ENCODE measurements at regions not wholly inside any gene's neighbourhood (a gene's known extent, or its start where the extent isn't known, plus 50 kb on each side); places are given as distances from the start of the nearest gene placed in this dataset.

- DNase-seq, result no peak
Measured at GRCh38 chr3:162764051-162764807, 1267.6 kb downstream of the OTOL1 start.

- DNase-seq, result no peak
Measured at GRCh38 chr3:162764808-162765071, 1268.1 kb downstream of the OTOL1 start.

- no peak for DNase-seq
Measured at GRCh38 chr3:162765524-162765923, 1268.9 kb downstream of the OTOL1 start.

GRCh38 chr3:162769564-162769963 lies 1273.0 kb downstream of the OTOL1 start:
- no peak for DNase-seq

- no peak for DNase-seq
Measured at GRCh38 chr3:162770551-162770950, 1273.9 kb downstream of the OTOL1 start.

- DNase-seq, result no peak
Measured at GRCh38 chr3:162774613-162775100, 1278.0 kb downstream of the OTOL1 start.

- no peak for DNase-seq
Measured at GRCh38 chr3:162776148-162776547, 1279.5 kb downstream of the OTOL1 start.

GRCh38 chr3:162777118-162777517 lies 1280.5 kb downstream of the OTOL1 start:
- no peak for DNase-seq

GRCh38 chr3:162780313-162780712 lies 1283.7 kb downstream of the OTOL1 start:
- no peak for DNase-seq

- DNase-seq, result no peak
Measured at GRCh38 chr3:162799910-162800309, 1303.3 kb downstream of the OTOL1 start.

- DNase-seq, result no peak
Measured at GRCh38 chr3:162802228-162802965, 1305.8 kb downstream of the OTOL1 start.

- no peak for DNase-seq
Measured at GRCh38 chr3:162810776-162811175, 1314.2 kb downstream of the OTOL1 start.

- DNase-seq, result no peak
Measured at GRCh38 chr3:162842549-162843216, 1346.1 kb downstream of the OTOL1 start.

- no peak for DNase-seq
Measured at GRCh38 chr3:162845918-162846317, 1349.3 kb downstream of the OTOL1 start.

- no peak for DNase-seq
Measured at GRCh38 chr3:162847511-162847910, 1350.9 kb downstream of the OTOL1 start.

GRCh38 chr3:162863579-162863978 lies 1367.0 kb downstream of the OTOL1 start:
- DNase-seq, result no peak

- no peak for DNase-seq
Measured at GRCh38 chr3:162865466-162865865, 1368.9 kb downstream of the OTOL1 start.

- no peak for DNase-seq
Measured at GRCh38 chr3:162879021-162879562, 1382.5 kb downstream of the OTOL1 start.

GRCh38 chr3:162884373-162884772 lies 1387.8 kb downstream of the OTOL1 start:
- no peak for DNase-seq

GRCh38 chr3:162892921-162893793 lies 1396.5 kb downstream of the OTOL1 start:
- DNase-seq, result no peak

GRCh38 chr3:162897291-162897690 lies 1400.7 kb downstream of the OTOL1 start:
- DNase-seq, result no peak

GRCh38 chr3:162932503-162932902 lies 1435.9 kb downstream of the OTOL1 start:
- DNase-seq, result no peak

GRCh38 chr3:162933656-162934055 lies 1437.0 kb downstream of the OTOL1 start:
- no peak for DNase-seq
